ENCODE measurements at regions not wholly inside any gene's neighbourhood (a gene's known extent, or its start where the extent isn't known, plus 50 kb on each side); places are given as distances from the start of the nearest gene placed in this dataset.
"Not testable (repeated sequence)": the region's sequence is repeated elsewhere in the genome, so short reads cannot be mapped to it uniquely, and the experiment has no call there.

DNA sequence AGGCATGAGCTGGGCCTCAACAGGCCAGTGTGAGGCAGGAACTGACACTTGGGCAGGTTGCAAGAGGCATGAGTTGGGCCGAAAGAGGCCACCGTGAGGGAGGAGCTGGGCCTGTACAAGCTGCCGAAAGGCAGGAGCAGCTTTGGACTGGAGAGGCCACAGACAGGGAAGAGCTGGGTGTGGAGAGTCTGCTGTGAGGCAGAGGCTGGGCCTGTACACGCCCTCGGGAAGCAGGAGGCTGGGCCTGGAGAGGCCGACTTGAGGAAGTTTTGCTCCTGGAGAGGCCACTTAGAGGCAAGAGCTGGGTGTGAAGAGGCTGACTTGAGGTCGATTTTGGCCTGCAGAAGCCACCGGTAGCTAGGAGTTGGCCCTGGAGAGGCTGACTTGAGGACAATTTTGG is 73.3 kb upstream of the COBL start:
- not testable (repeated sequence) for H3K9ac ChIP-seq (ENCODE audit: low read length); H3K9me3 ChIP-seq (ENCODE audit: control insufficient read depth, low read depth, low read length); H3K4me3 ChIP-seq (ENCODE audit: low read length); H3K4me1 ChIP-seq (ENCODE audit: control insufficient read depth, low read depth, low read length); H3K27ac ChIP-seq (ENCODE audit: low read length); H3K36me3 ChIP-seq (ENCODE audit: control insufficient read depth, low read depth, low read length); H3K27me3 ChIP-seq (ENCODE audit: control insufficient read depth, insufficient read depth, low read length)

DNA sequence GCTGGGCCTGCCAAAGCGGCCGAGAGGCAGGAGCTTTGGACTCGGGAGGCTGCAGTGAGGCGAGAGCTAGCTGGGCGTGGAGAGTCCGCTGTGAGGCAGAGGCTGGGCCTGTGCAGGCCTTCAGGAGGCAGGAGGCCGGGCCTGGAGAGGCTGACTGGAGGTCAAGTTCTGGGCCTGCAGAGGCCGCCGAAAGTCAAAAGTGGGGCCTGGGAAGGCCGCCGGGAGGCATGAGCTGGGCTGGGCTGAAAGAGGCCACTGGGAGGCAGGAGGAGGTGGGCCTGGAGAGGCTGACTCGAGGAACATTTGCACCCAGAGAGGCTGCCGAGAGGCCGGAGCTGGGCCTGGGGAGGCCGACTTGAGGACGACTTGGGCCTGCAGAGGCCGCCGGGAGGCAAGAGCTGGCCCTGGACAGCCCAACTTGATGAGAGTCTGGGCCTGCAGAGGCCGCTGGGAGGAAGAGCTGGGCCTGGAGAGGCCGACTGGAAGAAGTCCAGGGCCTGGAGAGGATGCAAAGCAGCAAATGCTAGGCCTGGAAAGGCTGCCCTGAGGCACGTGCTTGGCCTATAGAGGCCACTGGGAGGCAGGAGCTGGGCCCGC is 72.7 kb upstream of the COBL start:
- H3K27ac ChIP-seq (ENCODE audit: low read length); H3K9me3 ChIP-seq (ENCODE audit: control insufficient read depth, low read depth, low read length); H3K9ac ChIP-seq (ENCODE audit: low read length); H3K36me3 ChIP-seq (ENCODE audit: control insufficient read depth, low read depth, low read length); H3K4me3 ChIP-seq (ENCODE audit: low read length); H3K4me1 ChIP-seq (ENCODE audit: control insufficient read depth, low read depth, low read length); H3K27me3 ChIP-seq (ENCODE audit: control insufficient read depth, insufficient read depth, low read length): not testable (repeated sequence)

DNA sequence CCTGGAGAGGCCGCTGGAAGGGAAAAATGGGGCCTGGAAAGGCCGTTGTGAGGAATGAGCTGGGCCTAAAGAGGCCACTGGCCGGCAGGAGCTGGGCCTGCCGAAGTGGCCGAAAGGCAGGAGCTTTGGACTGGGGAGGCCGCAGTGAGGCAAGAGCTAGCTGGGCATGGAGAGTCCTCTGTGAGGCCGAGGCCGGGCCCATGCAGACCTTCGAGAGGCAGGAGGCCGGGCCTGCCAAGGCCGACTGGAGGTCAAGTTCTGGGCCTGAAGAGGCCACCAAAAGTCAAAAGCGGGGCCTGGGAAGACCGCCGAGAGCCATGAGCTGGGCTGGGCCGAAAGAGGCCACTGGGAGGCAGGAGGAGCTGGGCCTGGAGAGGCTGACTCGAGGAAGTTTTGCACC is 71.6 kb upstream of the COBL start:
- not testable (repeated sequence) for H3K4me1 ChIP-seq (ENCODE audit: control insufficient read depth, low read depth, low read length); H3K27ac ChIP-seq (ENCODE audit: low read length); H3K4me3 ChIP-seq (ENCODE audit: low read length); H3K27me3 ChIP-seq (ENCODE audit: control insufficient read depth, insufficient read depth, low read length); H3K36me3 ChIP-seq (ENCODE audit: control insufficient read depth, low read depth, low read length); H3K9ac ChIP-seq (ENCODE audit: low read length); H3K9me3 ChIP-seq (ENCODE audit: control insufficient read depth, low read depth, low read length)

DNA sequence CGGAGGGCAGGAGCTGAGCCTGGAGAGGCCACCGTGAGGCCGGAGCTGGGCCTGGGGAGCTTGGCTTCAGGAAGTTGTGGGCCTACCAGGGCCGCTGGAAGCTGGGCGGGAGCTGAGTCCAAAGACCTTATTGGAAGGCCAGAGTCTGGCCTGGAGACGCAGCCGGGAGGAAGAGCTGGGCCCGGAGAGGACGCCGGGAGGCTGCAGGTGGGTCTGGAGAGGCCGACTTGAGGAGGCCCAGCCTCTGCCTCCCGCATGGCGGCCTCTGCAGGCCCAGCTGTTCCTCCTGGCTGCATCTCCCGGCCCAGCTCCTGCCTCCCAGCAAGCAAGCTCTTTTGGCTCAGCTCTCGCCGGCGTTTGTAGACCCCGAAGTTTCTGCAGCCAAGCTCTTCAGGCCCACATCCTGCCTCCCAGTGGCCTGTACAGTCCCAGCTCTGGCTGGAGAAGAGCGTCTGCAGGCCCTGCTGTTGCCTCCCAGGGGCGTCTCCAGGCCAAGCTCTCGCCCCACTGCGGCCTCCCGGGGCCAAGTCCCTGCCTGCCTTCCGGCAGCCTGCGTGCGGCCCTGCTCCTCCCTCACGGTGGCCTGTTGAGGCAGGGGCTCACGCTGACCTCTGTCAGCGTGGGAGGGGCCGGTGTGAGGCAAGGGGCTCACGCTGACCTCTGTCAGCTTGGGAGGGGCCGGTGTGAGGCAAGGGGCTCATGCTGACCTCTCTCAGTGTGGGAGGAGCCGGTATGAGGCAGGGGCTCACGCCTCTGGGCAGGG is 70.4 kb upstream of the COBL start:
- H3K27me3 ChIP-seq (ENCODE audit: control insufficient read depth, insufficient read depth, low read length); H3K4me3 ChIP-seq (ENCODE audit: low read length); H3K9me3 ChIP-seq (ENCODE audit: control insufficient read depth, low read depth, low read length); H3K36me3 ChIP-seq (ENCODE audit: control insufficient read depth, low read depth, low read length); H3K9ac ChIP-seq (ENCODE audit: low read length); H3K27ac ChIP-seq (ENCODE audit: low read length); H3K4me1 ChIP-seq (ENCODE audit: control insufficient read depth, low read depth, low read length): not testable (repeated sequence)

DNA sequence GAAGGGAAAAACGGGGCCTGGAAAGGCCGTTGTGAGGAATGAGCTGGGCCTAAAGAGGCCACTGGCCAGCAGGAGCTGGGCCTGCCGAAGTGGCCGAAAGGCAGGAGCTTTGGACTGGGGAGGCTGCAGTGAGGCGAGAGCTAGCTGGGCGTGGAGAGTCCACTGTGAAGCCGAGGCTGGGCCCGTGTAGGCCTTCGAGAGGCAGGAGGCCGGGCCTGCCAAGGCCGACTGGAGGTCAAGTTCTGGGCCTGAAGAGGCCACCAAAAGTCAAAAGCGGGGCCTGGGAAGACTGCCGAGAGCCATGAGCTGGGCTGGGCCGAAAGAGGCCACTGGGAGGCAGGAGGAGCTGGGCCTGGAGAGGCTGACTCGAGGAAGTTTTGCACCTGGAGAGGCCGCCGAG is 69.6 kb upstream of the COBL start:
- H3K4me1 ChIP-seq (ENCODE audit: control insufficient read depth, low read depth, low read length); H3K9ac ChIP-seq (ENCODE audit: low read length); H3K9me3 ChIP-seq (ENCODE audit: control insufficient read depth, low read depth, low read length); H3K27ac ChIP-seq (ENCODE audit: low read length); H3K36me3 ChIP-seq (ENCODE audit: control insufficient read depth, low read depth, low read length); H3K27me3 ChIP-seq (ENCODE audit: control insufficient read depth, insufficient read depth, low read length); H3K4me3 ChIP-seq (ENCODE audit: low read length): not testable (repeated sequence)

DNA sequence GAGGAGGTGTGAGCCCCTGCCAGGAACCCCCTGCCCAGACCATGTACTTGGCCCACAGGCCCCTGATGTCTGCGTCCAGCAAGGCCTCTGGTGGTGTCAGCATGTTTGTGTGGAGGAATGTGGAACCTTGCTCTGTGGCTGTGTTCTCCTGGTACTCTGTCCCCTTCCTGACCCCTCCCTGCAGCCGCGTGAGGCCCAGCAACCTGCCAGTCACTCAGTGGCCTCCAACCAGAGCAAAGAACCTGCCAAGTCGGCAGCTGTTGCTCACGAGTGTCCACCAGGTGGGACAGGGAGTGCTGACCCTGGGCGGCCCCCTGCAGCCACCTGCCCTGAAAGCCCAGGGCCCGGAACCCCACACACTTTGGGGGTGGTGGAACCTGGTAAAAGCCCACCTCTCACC is 65.6 kb upstream of the COBL start:
- not testable (repeated sequence) for H3K36me3 ChIP-seq (ENCODE audit: control insufficient read depth, low read depth, low read length); H3K4me1 ChIP-seq (ENCODE audit: control insufficient read depth, low read depth, low read length); H3K27me3 ChIP-seq (ENCODE audit: control insufficient read depth, insufficient read depth, low read length); H3K9me3 ChIP-seq (ENCODE audit: control insufficient read depth, low read depth, low read length); H3K9ac ChIP-seq (ENCODE audit: low read length); H3K4me3 ChIP-seq (ENCODE audit: low read length); H3K27ac ChIP-seq (ENCODE audit: low read length)

DNA sequence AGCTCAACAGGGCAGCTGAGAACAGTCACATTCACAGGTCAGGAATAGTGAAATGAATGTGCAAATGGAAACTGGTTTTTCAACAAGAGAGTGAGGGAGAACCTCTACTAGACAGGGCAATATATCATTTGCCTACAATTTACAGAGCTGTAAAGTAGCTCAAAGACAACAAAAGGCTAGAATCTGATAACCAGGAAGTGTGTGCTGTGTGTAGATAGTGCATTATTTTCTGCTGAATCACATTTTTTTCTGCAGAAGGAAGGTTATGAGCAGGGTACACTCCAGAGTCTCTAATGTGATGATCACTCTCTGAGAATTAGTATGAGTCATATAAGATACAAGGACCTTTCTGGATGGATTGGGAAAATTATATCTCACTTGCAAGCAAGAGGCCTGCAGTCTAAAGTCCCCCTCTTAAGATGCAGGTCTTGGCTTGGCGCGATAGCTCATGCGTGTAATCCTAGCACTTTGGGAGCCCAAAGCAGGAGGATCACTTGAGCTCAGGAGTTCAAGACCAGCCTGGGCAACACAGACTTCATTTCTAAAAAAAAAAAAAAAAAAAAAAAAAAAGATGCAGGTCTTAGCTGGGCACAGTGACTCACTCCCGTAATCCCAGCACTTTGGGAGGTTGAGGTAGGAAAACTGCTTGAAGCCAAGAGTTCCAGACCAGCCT is 59.9 kb upstream of the COBL start:
- Histone ChIP-seq H3K9ac (ENCODE audit: low read length) (no peak overlapping the region), H3K9me3 (ENCODE audit: control insufficient read depth, low read depth, low read length) (no peaks in the 10 kb centered on the region), H3K36me3 (ENCODE audit: control insufficient read depth, low read depth, low read length) (no peaks in the 10 kb centered on the region), H3K4me1 (ENCODE audit: control insufficient read depth, low read depth, low read length) (no peaks in the 10 kb centered on the region), H3K4me3 (ENCODE audit: low read length) (no peak overlapping the region), H3K27ac (ENCODE audit: low read length) (no peak overlapping the region), H3K27me3 (ENCODE audit: control insufficient read depth, insufficient read depth, low read length) (no peaks in the 10 kb centered on the region)

DNA sequence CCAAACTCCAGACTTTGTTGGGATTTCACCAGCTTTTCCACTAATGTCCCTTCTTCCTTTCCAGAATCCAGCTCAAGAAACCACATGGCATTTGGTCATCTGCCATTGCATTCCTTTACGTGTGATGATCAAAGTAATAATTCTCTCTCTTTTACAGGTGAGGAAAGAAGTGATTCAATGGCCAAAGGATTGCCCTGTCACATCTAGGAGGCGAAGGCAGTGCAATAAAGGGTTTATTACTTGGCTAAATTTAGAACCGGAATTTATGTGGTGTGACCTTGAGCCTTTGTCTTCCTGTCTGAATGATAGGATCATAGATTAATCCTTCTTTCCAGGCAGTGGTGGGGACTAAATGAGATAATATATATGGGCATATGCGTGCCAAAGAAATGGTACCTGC is 58.3 kb upstream of the COBL start:
- H3K4me3 ChIP-seq (ENCODE audit: low read length), result no peak overlapping the region
- H3K27me3 ChIP-seq (ENCODE audit: control insufficient read depth, insufficient read depth, low read length), result no peaks in the 10 kb centered on the region
- no peak overlapping the region for H3K9ac ChIP-seq (ENCODE audit: low read length)
- no peak overlapping the region for H3K27ac ChIP-seq (ENCODE audit: low read length)
- H3K9me3 ChIP-seq (ENCODE audit: control insufficient read depth, low read depth, low read length), result no peaks in the 10 kb centered on the region
- H3K4me1 ChIP-seq (ENCODE audit: control insufficient read depth, low read depth, low read length), result no peaks in the 10 kb centered on the region
- H3K36me3 ChIP-seq (ENCODE audit: control insufficient read depth, low read depth, low read length), result no peaks in the 10 kb centered on the region

DNA sequence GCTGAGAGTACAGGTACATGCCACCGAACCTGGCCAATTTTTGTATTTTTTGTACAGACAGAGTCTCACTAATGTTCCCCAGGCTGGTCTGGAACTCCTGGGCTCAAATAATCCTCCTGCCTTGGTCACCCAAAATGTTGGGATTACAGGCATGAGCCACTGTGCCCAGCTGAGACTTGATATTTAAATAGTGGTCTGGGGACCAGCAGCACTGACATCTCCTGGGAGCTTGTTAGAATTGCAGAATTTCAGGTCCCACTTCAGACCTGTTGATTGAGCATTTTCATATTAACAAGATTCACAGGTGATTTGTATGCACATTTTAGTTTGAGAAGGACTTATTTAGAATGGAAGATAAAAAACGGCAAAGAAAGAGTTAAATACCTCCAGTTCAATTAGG is 57.0 kb upstream of the COBL start:
- not testable (repeated sequence) for H3K27me3 ChIP-seq (ENCODE audit: control insufficient read depth, insufficient read depth, low read length); H3K9ac ChIP-seq (ENCODE audit: low read length); H3K36me3 ChIP-seq (ENCODE audit: control insufficient read depth, low read depth, low read length); H3K4me1 ChIP-seq (ENCODE audit: control insufficient read depth, low read depth, low read length); H3K4me3 ChIP-seq (ENCODE audit: low read length); H3K9me3 ChIP-seq (ENCODE audit: control insufficient read depth, low read depth, low read length); H3K27ac ChIP-seq (ENCODE audit: low read length)

DNA sequence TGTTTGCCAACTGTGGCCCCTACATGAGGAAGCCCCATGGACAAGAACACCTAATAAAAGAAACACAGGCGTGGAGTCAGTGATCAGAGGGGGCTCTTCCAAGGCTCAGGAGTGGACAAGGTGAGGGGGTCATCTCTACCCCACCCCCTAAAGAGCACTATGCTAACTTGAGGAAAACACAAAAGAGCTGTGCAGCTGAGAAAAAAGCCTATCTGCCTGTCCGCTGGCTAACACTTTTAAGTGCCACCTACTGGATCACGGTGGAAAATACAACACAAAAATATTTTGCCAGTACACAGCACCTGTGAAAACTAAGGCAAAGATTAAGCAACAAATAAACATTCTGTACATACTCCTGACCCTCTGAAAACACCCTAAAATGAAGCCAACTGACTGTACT is 53.1 kb upstream of the COBL start:
- H3K4me1 ChIP-seq (ENCODE audit: control insufficient read depth, low read depth, low read length), result peaks cover 7% of the 10 kb centered on the region
- H3K9me3 ChIP-seq (ENCODE audit: control insufficient read depth, low read depth, low read length), result no peaks in the 10 kb centered on the region
- no peak overlapping the region for H3K9ac ChIP-seq (ENCODE audit: low read length)
- H3K27ac ChIP-seq (ENCODE audit: low read length), result no peak overlapping the region
- no peaks in the 10 kb centered on the region for H3K27me3 ChIP-seq (ENCODE audit: control insufficient read depth, insufficient read depth, low read length)
- no peak overlapping the region for H3K4me3 ChIP-seq (ENCODE audit: low read length)
- H3K36me3 ChIP-seq (ENCODE audit: control insufficient read depth, low read depth, low read length), result no peaks in the 10 kb centered on the region

DNA sequence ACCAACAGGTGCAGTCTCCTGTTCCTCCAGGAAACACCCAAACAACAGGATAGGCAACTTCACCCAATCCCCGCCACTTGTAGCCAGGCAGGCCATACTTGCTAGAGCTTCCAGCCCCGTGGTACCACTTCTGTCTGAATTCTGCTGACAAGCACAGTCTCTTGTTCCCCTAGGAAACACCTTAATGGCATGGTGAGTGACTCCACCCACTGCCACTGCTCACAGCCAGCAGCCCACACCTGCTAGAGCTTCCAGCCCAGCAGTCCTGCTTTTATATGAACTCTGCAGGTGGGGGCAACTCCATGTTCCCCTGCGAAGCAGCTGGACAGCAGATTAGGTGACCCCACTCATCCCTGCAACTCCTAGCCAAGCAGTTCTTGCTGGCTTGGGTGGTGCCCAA is 52.6 kb upstream of the COBL start:
- H3K36me3 ChIP-seq (ENCODE audit: control insufficient read depth, low read depth, low read length); H3K27me3 ChIP-seq (ENCODE audit: control insufficient read depth, insufficient read depth, low read length); H3K9ac ChIP-seq (ENCODE audit: low read length); H3K27ac ChIP-seq (ENCODE audit: low read length); H3K4me3 ChIP-seq (ENCODE audit: low read length); H3K4me1 ChIP-seq (ENCODE audit: control insufficient read depth, low read depth, low read length); H3K9me3 ChIP-seq (ENCODE audit: control insufficient read depth, low read depth, low read length): not testable (repeated sequence)

DNA sequence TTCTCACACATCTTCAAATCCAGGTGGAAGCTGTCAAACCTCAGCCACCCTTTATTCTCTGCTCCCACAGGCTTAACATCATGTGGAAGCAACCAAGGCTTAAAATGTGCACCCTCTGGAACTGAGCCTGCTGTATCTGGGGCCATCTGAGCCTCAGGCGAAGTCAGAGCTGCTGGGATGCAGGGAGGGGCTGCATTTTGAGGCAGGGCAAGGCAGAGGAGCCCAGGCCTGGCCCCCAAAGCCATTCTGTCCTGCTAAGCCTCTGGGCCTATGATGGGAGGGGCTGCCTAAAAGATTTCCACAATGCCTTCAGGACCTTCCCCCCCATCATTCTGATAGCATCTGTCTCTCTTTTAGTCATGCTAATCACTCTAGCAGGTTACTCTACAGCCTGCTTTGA is 51.7 kb upstream of the COBL start:
- Histone ChIP-seq H3K9ac (ENCODE audit: low read length) (no peak overlapping the region), H3K36me3 (ENCODE audit: control insufficient read depth, low read depth, low read length) (no peaks in the 10 kb centered on the region), H3K4me1 (ENCODE audit: control insufficient read depth, low read depth, low read length) (peaks cover 7% of the 10 kb centered on the region), H3K27ac (ENCODE audit: low read length) (no peak overlapping the region), H3K9me3 (ENCODE audit: control insufficient read depth, low read depth, low read length) (no peaks in the 10 kb centered on the region), H3K27me3 (ENCODE audit: control insufficient read depth, insufficient read depth, low read length) (no peaks in the 10 kb centered on the region), H3K4me3 (ENCODE audit: low read length) (no peak overlapping the region)

All from iPS-18a (cell line).